GM19043 (cell line): ENCODE measurements at regions not wholly inside any gene's neighbourhood (a gene's known extent, or its start where the extent isn't known, plus 50 kb on each side); places are given as distances from the start of the nearest gene placed in this dataset.
"Not testable (repeated sequence)": the region's sequence is repeated elsewhere in the genome, so short reads cannot be mapped to it uniquely, and the experiment has no call there.

Source experiments
- ATAC-seq: cut with Tn5 transposase; IDR thresholded peaks from one replicate; pipeline ENCODE4 v1.9.1; 2021; ENCODE audit warnings: low read depth; ENCODE audit not compliant: unreplicated experiment

- no peak for ATAC-seq
These were observed 142.1 kb upstream of the TBX18 start for GRCh38 chr6:84906514-84906913.

GRCh38 chr6:84905823-84906222 lies 141.4 kb upstream of the TBX18 start:
- ATAC-seq: no peak

- no peak for ATAC-seq
These were observed 138.0 kb upstream of the TBX18 start for GRCh38 chr6:84902354-84902928.

- ATAC-seq: no peak
These were observed 133.7 kb upstream of the TBX18 start for GRCh38 chr6:84897988-84898594.

GRCh38 chr6:84897011-84897410 lies 132.6 kb upstream of the TBX18 start:
- ATAC-seq: no peak

- ATAC-seq: no peak
These were observed 128.3 kb upstream of the TBX18 start for GRCh38 chr6:84892671-84893070.

- no peak for ATAC-seq
These were observed 118.7 kb upstream of the TBX18 start for GRCh38 chr6:84882768-84883766.

GRCh38 chr6:84879385-84879784 lies 115.0 kb upstream of the TBX18 start:
- not testable (repeated sequence) for ATAC-seq

GRCh38 chr6:84877515-84878210 lies 113.3 kb upstream of the TBX18 start:
- no peak for ATAC-seq

GRCh38 chr6:84876723-84877514 lies 112.5 kb upstream of the TBX18 start:
- no peak for ATAC-seq

- ATAC-seq: no peak
These were observed 108.8 kb upstream of the TBX18 start for GRCh38 chr6:84872996-84873723.

GRCh38 chr6:84871925-84872324 lies 107.5 kb upstream of the TBX18 start:
- ATAC-seq: no peak

- no peak for ATAC-seq
These were observed 106.3 kb upstream of the TBX18 start for GRCh38 chr6:84870672-84871071.

- ATAC-seq: no peak
These were observed 103.8 kb upstream of the TBX18 start for GRCh38 chr6:84868149-84868548.

GRCh38 chr6:84867521-84867920 lies 103.1 kb upstream of the TBX18 start:
- no peak for ATAC-seq

- ATAC-seq: no peak
These were observed 102.3 kb upstream of the TBX18 start for GRCh38 chr6:84866715-84867114.

GRCh38 chr6:84865372-84865771 lies 101.0 kb upstream of the TBX18 start:
- ATAC-seq: not testable (repeated sequence)

GRCh38 chr6:84862843-84863242 lies 98.4 kb upstream of the TBX18 start:
- no peak for ATAC-seq

GRCh38 chr6:84860920-84861319 lies 96.5 kb upstream of the TBX18 start:
- no peak for ATAC-seq
